Panc1 (cell line): ENCODE measurements at regions not wholly inside any gene's neighbourhood (a gene's known extent, or its start where the extent isn't known, plus 50 kb on each side); places are given as distances from the start of the nearest gene placed in this dataset.

Source experiments
- ATAC-seq: fragments of 200-7000 bp; cut with Tn5 transposase; 2 replicates; pipeline ENCODE4 v1.9.1; 2020; ENCODE audit warnings: mild to moderate bottlenecking, moderate library complexity
- BruUV-seq: library from RNA; stranded (reverse); fragments of 400-500 nt; replicated peaks from 2 replicates; lab custom pipeline; 2021; lab: Mats Ljungman, UMichigan
- CTCF ChIA-PET: fragments of 300-600 bp; sonication (Branson Sonifier 250); formaldehyde crosslinking; loops from one replicate; lab custom pipeline; 2022; ENCODE audit warnings: antibody characterized with exemption; lab: Charles Lee
- POLR2A ChIA-PET: fragments of 300-600 bp; sonication (Branson Sonifier 250); formaldehyde crosslinking; loops from one replicate; lab custom pipeline; 2022; ENCODE audit warnings: antibody characterized with exemption; lab: Charles Lee
- DNase-seq: peaks from one replicate; pipeline ENCODE4 v3.0.0-alpha.2; 2010; ENCODE audit warnings: low read depth, low spot score
- H3K27ac ChIP-seq: 2 replicates; pipeline ENCODE4 v1.5.1; 2011; ENCODE audit warnings: mild to moderate bottlenecking, low read length, inconsistent platforms
- H3K27me3 ChIP-seq: fragments of 200-500 bp; sonication (Bioruptor generic); 2 replicates; pipeline ENCODE4 v1.6.0; 2014; ENCODE audit warnings: low read length, inconsistent platforms; ENCODE audit not compliant: control insufficient read depth, insufficient read depth
- H3K36me3 ChIP-seq: fragments of 200-500 bp; sonication (Bioruptor generic); 2 replicates; pipeline ENCODE4 v1.5.1; 2014; ENCODE audit warnings: inconsistent platforms, mild to moderate bottlenecking, low read length, moderate library complexity; ENCODE audit not compliant: control insufficient read depth, insufficient read depth
- H3K4me1 ChIP-seq: 2 replicates; pipeline ENCODE4 v1.5.1; 2011; ENCODE audit warnings: inconsistent platforms, mild to moderate bottlenecking, low read length, moderate library complexity; ENCODE audit not compliant: control insufficient read depth, insufficient read depth
- H3K4me3 ChIP-seq, 2 experiments: 2 replicates each; pipeline ENCODE4 v1.5.1; 2011 to 2012; ENCODE audit warnings: low read depth in 2 of 2, low read length in 2 of 2, mild to moderate bottlenecking in 2 of 2, inconsistent platforms in 1 of 2, moderate library complexity in 1 of 2
- H3K9me3 ChIP-seq: fragments of 200-500 bp; sonication (Bioruptor generic); 2 replicates; pipeline ENCODE4 v1.5.1; 2014; ENCODE audit warnings: low read depth, mild to moderate bottlenecking, inconsistent platforms, low read length, moderate library complexity; ENCODE audit not compliant: control insufficient read depth, insufficient read depth
- POLR2AphosphoS5 ChIP-seq: IDR thresholded peaks from 2 replicates; pipeline ENCODE4 v1.6.1; 2012; ENCODE audit warnings: mild to moderate bottlenecking, low read depth, low read length, moderate library complexity
- SIN3A ChIP-seq: IDR thresholded peaks from 2 replicates; pipeline ENCODE4 v1.6.1; 2012; ENCODE audit warnings: low read depth, mild to moderate bottlenecking, low read length, moderate library complexity, borderline replicate concordance; ENCODE audit not compliant: insufficient read depth
- TCF7L2 ChIP-seq: IDR thresholded peaks from 2 replicates; pipeline ENCODE4 v1.6.1; 2011; ENCODE audit warnings: mild to moderate bottlenecking, low read depth, low read length, inconsistent platforms
- in situ Hi-C: cut with HindIII; loops from 2 replicates; pipeline ENCODE4 v1.10.0; 2016; ENCODE audit warnings: low sequenced_read_pairs, low pct_unique_long_range_greater_than_20kb
- intact Hi-C: fragments of 100-400 bp; cut with micrococcal nuclease; formaldehyde crosslinking; loops from one replicate; pipeline ENCODE4 v1.10.0; 2022; ENCODE audit not compliant: unreplicated experiment
- TF ChIP-seq, protein P1 (sequence below): fragments of 450-650 bp; IDR thresholded peaks from 2 replicates; pipeline ENCODE4 v1.5.1; 2017; ENCODE audit warnings: mild to moderate bottlenecking
- TF ChIP-seq, protein P2 (sequence below), 2 experiments: IDR thresholded peaks; 2 replicates each; pipeline ENCODE4 v1.6.1; 2011 to 2012; ENCODE audit warnings: low read depth in 2 of 2, control low read depth in 1 of 2, low read length in 1 of 2, mild to moderate bottlenecking in 1 of 2, moderate library complexity in 1 of 2; ENCODE audit not compliant: insufficient read depth in 1 of 2

GRCh38 chr5:2410451-2410850 is 341.0 kb downstream of the IRX2 start:
- H3K4me1 ChIP-seq: no peaks in the 10 kb centered on the region
- CTCF ChIA-PET: no interaction called here
- H3K9me3 ChIP-seq: no peaks in the 10 kb centered on the region
- H3K27me3 ChIP-seq: peaks cover 2% of the 10 kb centered on the region; the same call in 1 of the 2 replicates
- no TSS peak for BruUV-seq
- ATAC-seq (no peak), DNase-seq (no peak)
- in situ Hi-C loops: no loop called here
- H3K36me3 ChIP-seq: no peaks in the 10 kb centered on the region
- intact Hi-C loops: no loop called here
- H3K4me3 ChIP-seq: no peak overlapping the region
- TF ChIP-seq SIN3A (no peak), TCF7L2 (no peak), POLR2AphosphoS5 (no peak)
- TF ChIP-seq, protein P1, sequence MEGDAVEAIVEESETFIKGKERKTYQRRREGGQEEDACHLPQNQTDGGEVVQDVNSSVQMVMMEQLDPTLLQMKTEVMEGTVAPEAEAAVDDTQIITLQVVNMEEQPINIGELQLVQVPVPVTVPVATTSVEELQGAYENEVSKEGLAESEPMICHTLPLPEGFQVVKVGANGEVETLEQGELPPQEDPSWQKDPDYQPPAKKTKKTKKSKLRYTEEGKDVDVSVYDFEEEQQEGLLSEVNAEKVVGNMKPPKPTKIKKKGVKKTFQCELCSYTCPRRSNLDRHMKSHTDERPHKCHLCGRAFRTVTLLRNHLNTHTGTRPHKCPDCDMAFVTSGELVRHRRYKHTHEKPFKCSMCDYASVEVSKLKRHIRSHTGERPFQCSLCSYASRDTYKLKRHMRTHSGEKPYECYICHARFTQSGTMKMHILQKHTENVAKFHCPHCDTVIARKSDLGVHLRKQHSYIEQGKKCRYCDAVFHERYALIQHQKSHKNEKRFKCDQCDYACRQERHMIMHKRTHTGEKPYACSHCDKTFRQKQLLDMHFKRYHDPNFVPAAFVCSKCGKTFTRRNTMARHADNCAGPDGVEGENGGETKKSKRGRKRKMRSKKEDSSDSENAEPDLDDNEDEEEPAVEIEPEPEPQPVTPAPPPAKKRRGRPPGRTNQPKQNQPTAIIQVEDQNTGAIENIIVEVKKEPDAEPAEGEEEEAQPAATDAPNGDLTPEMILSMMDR: no peak
- TF ChIP-seq, protein P2, sequence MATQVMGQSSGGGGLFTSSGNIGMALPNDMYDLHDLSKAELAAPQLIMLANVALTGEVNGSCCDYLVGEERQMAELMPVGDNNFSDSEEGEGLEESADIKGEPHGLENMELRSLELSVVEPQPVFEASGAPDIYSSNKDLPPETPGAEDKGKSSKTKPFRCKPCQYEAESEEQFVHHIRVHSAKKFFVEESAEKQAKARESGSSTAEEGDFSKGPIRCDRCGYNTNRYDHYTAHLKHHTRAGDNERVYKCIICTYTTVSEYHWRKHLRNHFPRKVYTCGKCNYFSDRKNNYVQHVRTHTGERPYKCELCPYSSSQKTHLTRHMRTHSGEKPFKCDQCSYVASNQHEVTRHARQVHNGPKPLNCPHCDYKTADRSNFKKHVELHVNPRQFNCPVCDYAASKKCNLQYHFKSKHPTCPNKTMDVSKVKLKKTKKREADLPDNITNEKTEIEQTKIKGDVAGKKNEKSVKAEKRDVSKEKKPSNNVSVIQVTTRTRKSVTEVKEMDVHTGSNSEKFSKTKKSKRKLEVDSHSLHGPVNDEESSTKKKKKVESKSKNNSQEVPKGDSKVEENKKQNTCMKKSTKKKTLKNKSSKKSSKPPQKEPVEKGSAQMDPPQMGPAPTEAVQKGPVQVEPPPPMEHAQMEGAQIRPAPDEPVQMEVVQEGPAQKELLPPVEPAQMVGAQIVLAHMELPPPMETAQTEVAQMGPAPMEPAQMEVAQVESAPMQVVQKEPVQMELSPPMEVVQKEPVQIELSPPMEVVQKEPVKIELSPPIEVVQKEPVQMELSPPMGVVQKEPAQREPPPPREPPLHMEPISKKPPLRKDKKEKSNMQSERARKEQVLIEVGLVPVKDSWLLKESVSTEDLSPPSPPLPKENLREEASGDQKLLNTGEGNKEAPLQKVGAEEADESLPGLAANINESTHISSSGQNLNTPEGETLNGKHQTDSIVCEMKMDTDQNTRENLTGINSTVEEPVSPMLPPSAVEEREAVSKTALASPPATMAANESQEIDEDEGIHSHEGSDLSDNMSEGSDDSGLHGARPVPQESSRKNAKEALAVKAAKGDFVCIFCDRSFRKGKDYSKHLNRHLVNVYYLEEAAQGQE (IDR thresholded peaks at IDR 0.05; ENCODE audit: insufficient read depth in 1 of 2, low read depth in 2 of 2, low read length in 1 of 2): no peak
- H3K27ac ChIP-seq: no peak overlapping the region
- POLR2A ChIA-PET: no interaction called here

DNA sequence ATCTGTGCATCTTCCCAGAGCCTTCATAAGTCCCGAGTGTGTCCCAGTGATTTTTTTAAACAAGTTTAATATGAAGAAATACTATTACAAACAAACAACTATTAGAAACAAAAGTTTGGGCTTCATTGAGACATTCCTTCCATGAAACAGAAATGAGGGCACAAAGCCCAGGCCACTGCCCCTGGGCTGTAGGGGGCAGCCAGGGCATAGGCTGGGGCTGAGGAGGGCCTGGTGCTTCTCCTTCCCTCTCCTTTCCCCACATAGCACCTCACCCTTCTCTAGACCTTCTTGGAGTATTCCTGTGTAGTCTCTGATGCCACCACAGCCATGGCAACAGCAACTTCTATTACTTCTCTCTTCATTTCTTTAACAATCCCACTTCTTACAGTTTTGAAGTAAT is 348.2 kb downstream of the IRX2 start:
- TF ChIP-seq, protein P1: no peak
- TF ChIP-seq, protein P2 (IDR thresholded peaks at IDR 0.05; ENCODE audit: insufficient read depth in 1 of 2, low read depth in 2 of 2, low read length in 1 of 2): no peak
- no peak for TF ChIP-seq TCF7L2
- TF ChIP-seq POLR2AphosphoS5: no peak
- intact Hi-C loops (no loop called here), in situ Hi-C loops (no loop called here)
- Histone ChIP-seq H3K4me1 (no peaks in the 10 kb centered on the region), H3K27me3 (no peaks in the 10 kb centered on the region), H3K9me3 (no peaks in the 10 kb centered on the region), H3K36me3 (no peaks in the 10 kb centered on the region), H3K4me3 (no peak overlapping the region), H3K27ac (no peak overlapping the region)
- no TSS peak for BruUV-seq
- ChIA-PET POLR2A (no interaction called here), CTCF (no interaction called here)
- no peak for DNase-seq
- ATAC-seq: no peak
